ENCODE measurements at regions not wholly inside any gene's neighbourhood (a gene's known extent, or its start where the extent isn't known, plus 50 kb on each side); places are given as distances from the start of the nearest gene placed in this dataset.
"Not testable (repeated sequence)": the region's sequence is repeated elsewhere in the genome, so short reads cannot be mapped to it uniquely, and the experiment has no call there.

- no peak for DNase-seq
Observed at GRCh38 chr12:105459760-105460330, 129.4 kb downstream of the C12orf75 start.

- DNase-seq: no peak
Observed at GRCh38 chr12:105461271-105461943, 130.9 kb downstream of the C12orf75 start.

- no peak for DNase-seq
Observed at GRCh38 chr12:105461944-105462762, 131.7 kb downstream of the C12orf75 start.

GRCh38 chr12:105462831-105463230, 132.3 kb downstream of the C12orf75 start:
- no peak for DNase-seq

GRCh38 chr12:105464406-105464805, 133.9 kb downstream of the C12orf75 start:
- DNase-seq: no peak

GRCh38 chr12:105466231-105466900, 135.9 kb downstream of the C12orf75 start:
- no peak for DNase-seq

- no peak for DNase-seq
Observed at GRCh38 chr12:105466901-105467598, 136.6 kb downstream of the C12orf75 start.

GRCh38 chr12:105467710-105468366, 137.3 kb downstream of the C12orf75 start:
- DNase-seq: no peak

- no peak for DNase-seq
Observed at GRCh38 chr12:105468464-105468863, 138.0 kb downstream of the C12orf75 start.

GRCh38 chr12:105469211-105469610, 138.7 kb downstream of the C12orf75 start:
- no peak for DNase-seq

GRCh38 chr12:105469701-105470100, 139.2 kb downstream of the C12orf75 start:
- no peak for DNase-seq

- DNase-seq: no peak
Observed at GRCh38 chr12:105470102-105470501, 139.6 kb downstream of the C12orf75 start.

GRCh38 chr12:105470601-105471000, 140.1 kb downstream of the C12orf75 start:
- no peak for DNase-seq

- DNase-seq: no peak
Observed at GRCh38 chr12:105474672-105475071, 144.2 kb downstream of the C12orf75 start.

GRCh38 chr12:105476616-105477015, 146.1 kb downstream of the C12orf75 start:
- no peak for DNase-seq

- no peak for DNase-seq
Observed at GRCh38 chr12:105477873-105478272, 147.4 kb downstream of the C12orf75 start.

GRCh38 chr12:105478788-105479187, 148.3 kb downstream of the C12orf75 start:
- DNase-seq: not testable (repeated sequence)

GRCh38 chr12:105479710-105480109, 149.2 kb downstream of the C12orf75 start:
- DNase-seq: no peak

- DNase-seq: no peak
Observed at GRCh38 chr12:105480162-105480561, 149.7 kb downstream of the C12orf75 start.

- no peak for DNase-seq
Observed at GRCh38 chr12:105481392-105482300, 151.2 kb downstream of the C12orf75 start.

- DNase-seq: no peak
Observed at GRCh38 chr12:105482951-105483350, 152.5 kb downstream of the C12orf75 start.
